ENCODE measurements at regions not wholly inside any gene's neighbourhood (a gene's known extent, or its start where the extent isn't known, plus 50 kb on each side); places are given as distances from the start of the nearest gene placed in this dataset.

- TF ChIP-seq, protein P1, sequence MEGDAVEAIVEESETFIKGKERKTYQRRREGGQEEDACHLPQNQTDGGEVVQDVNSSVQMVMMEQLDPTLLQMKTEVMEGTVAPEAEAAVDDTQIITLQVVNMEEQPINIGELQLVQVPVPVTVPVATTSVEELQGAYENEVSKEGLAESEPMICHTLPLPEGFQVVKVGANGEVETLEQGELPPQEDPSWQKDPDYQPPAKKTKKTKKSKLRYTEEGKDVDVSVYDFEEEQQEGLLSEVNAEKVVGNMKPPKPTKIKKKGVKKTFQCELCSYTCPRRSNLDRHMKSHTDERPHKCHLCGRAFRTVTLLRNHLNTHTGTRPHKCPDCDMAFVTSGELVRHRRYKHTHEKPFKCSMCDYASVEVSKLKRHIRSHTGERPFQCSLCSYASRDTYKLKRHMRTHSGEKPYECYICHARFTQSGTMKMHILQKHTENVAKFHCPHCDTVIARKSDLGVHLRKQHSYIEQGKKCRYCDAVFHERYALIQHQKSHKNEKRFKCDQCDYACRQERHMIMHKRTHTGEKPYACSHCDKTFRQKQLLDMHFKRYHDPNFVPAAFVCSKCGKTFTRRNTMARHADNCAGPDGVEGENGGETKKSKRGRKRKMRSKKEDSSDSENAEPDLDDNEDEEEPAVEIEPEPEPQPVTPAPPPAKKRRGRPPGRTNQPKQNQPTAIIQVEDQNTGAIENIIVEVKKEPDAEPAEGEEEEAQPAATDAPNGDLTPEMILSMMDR (IDR thresholded peaks at IDR 0.05; ENCODE audit: low read depth, low read length, poor library complexity, severe bottlenecking) = no peak
- TF ChIP-seq EZH2phosphoT487 (IDR thresholded peaks at IDR 0.05; ENCODE audit: borderline replicate concordance, low read length) = no peak
Measured at GRCh38 chr21:32867597-32867996, 96.0 kb upstream of the PAXBP1 start.

Measured in DOHH2 (cell line).